ENCODE measurements at regions not wholly inside any gene's neighbourhood (a gene's known extent, or its start where the extent isn't known, plus 50 kb on each side); places are given as distances from the start of the nearest gene placed in this dataset.

DNA sequence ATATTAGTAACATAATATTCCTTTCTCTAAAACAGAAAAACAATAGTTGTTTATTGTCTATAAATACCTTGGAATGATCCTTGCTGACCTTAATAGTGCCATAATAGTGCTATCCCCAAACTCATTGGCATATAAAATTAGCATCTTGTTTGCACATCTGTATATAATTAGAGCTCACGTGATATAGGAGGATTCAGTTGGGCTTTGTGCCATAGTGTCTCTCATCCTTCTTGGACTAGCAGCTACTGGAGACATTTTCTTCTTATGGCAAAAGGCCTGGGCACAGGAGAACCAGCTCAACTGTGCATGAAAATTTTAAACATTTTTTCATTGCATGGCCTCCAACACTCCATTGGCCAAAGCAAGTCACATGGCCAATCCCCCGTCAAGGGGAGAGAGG, 342.5 kb downstream of the SPATA31D1 start:
- TF ChIP-seq, protein P1, sequence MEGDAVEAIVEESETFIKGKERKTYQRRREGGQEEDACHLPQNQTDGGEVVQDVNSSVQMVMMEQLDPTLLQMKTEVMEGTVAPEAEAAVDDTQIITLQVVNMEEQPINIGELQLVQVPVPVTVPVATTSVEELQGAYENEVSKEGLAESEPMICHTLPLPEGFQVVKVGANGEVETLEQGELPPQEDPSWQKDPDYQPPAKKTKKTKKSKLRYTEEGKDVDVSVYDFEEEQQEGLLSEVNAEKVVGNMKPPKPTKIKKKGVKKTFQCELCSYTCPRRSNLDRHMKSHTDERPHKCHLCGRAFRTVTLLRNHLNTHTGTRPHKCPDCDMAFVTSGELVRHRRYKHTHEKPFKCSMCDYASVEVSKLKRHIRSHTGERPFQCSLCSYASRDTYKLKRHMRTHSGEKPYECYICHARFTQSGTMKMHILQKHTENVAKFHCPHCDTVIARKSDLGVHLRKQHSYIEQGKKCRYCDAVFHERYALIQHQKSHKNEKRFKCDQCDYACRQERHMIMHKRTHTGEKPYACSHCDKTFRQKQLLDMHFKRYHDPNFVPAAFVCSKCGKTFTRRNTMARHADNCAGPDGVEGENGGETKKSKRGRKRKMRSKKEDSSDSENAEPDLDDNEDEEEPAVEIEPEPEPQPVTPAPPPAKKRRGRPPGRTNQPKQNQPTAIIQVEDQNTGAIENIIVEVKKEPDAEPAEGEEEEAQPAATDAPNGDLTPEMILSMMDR (IDR thresholded peaks at IDR 0.05; ENCODE audit: low read depth, low read length, poor library complexity, severe bottlenecking): no peak
- TF ChIP-seq EZH2phosphoT487 (IDR thresholded peaks at IDR 0.05; ENCODE audit: borderline replicate concordance, low read length): no peak

All from DOHH2 (cell line).